Endothelial cell of umbilical vein (primary cell): ENCODE measurements at regions not wholly inside any gene's neighbourhood (a gene's known extent, or its start where the extent isn't known, plus 50 kb on each side); places are given as distances from the start of the nearest gene placed in this dataset.

Experiments
- BruUV-seq: library from RNA; stranded (reverse); fragments of 400-500 nt; replicated peaks from 2 replicates; lab custom pipeline; 2021; lab: Mats Ljungman, UMichigan
- CTCF ChIA-PET: fragments of 300-600, 350-600 bp; sonication (Branson Sonifier 250); formaldehyde crosslinking; loops from one replicate; lab custom pipeline; 2021; ENCODE audit warnings: antibody characterized with exemption, inconsistent platforms; lab: Charles Lee
- POLR2A ChIA-PET: fragments of 300-600, 350-600 bp; sonication (Branson Sonifier 250); formaldehyde crosslinking; loops from one replicate; lab custom pipeline; 2021; ENCODE audit warnings: antibody characterized with exemption, inconsistent platforms; lab: Charles Lee
- DNase-seq: peaks from one replicate; pipeline ENCODE4 v3.0.0-alpha.2; 2011; ENCODE audit warnings: low read depth, low spot score
- FAIRE-seq: peaks from 2 replicates; lab custom pipeline; 2011; peaks lifted over from hg19 to GRCh38; lab: Jason Lieb, UNC
- H2AFZ ChIP-seq: 2 replicates; pipeline ENCODE4 v1.6.0; 2012; ENCODE audit warnings: low read depth, low read length, control low read depth, inconsistent platforms
- H3K27ac ChIP-seq: 2 replicates; pipeline ENCODE4 v1.5.1; 2011; ENCODE audit warnings: low read depth, mild to moderate bottlenecking, control low read depth, low read length, moderate library complexity; ENCODE audit not compliant: insufficient read depth
- H3K27me3 ChIP-seq, 2 experiments: 2 replicates each; pipeline versions ENCODE4 v1.6.0 to v1.6.1; 2011; ENCODE audit warnings: low read length in 2 of 2, mixed read lengths in 1 of 2; ENCODE audit not compliant: control insufficient read depth in 2 of 2, insufficient read depth in 2 of 2
- H3K36me3 ChIP-seq, 2 experiments: 2 replicates in 1 of 2; 3 replicates in 1 of 2; pipeline ENCODE4 v1.5.1; 2011; ENCODE audit warnings: low read length in 2 of 2, mild to moderate bottlenecking in 1 of 2, moderate library complexity in 1 of 2; ENCODE audit not compliant: control insufficient read depth in 2 of 2, insufficient read depth in 2 of 2; ENCODE audit errors: extremely low read depth in 1 of 2
- H3K4me1 ChIP-seq: 3 replicates; pipeline ENCODE4 v1.5.1; 2011; ENCODE audit warnings: mild to moderate bottlenecking, low read length; ENCODE audit not compliant: control insufficient read depth, insufficient read depth; ENCODE audit errors: extremely low read depth
- H3K4me2 ChIP-seq: 2 replicates; pipeline ENCODE4 v1.6.1; 2011; ENCODE audit warnings: low read length, control low read depth, mixed read lengths; ENCODE audit not compliant: insufficient read depth
- H3K4me3 ChIP-seq, 3 experiments: fragments of 200-600 bp in 1 of 3; sonication (generic), shearing (Covaris generic) in 1 of 3; replicated peaks in 1 of 3; 2 replicates each; pipeline ENCODE4 v1.5.1; 2011 to 2016; ENCODE audit warnings: control low read depth in 3 of 3, low read length in 3 of 3, mild to moderate bottlenecking in 2 of 3, inconsistent platforms in 1 of 3, low read depth in 1 of 3, moderate library complexity in 1 of 3; ENCODE audit not compliant: insufficient read depth in 1 of 3
- H3K79me2 ChIP-seq: 2 replicates; pipeline ENCODE4 v1.6.0; 2012; ENCODE audit warnings: low read length, inconsistent platforms; ENCODE audit not compliant: control insufficient read depth, insufficient read depth
- H3K9ac ChIP-seq: replicated peaks from 2 replicates; pipeline ENCODE3; 2011; ENCODE audit warnings: low read length, control low read depth; ENCODE audit not compliant: insufficient read depth; ENCODE audit errors: extremely low read depth
- H3K9me1 ChIP-seq: replicated peaks from 3 replicates; pipeline ENCODE4 v1.6.0; 2011; ENCODE audit warnings: mild to moderate bottlenecking, low read length; ENCODE audit not compliant: control insufficient read depth, insufficient read depth; ENCODE audit errors: extremely low read depth
- H3K9me3 ChIP-seq: replicated peaks from 2 replicates; pipeline ENCODE4 v1.5.1; 2012; ENCODE audit warnings: low read length, inconsistent platforms; ENCODE audit not compliant: control insufficient read depth, insufficient read depth
- H4K20me1 ChIP-seq: replicated peaks from 2 replicates; pipeline ENCODE3; 2011; ENCODE audit warnings: mild to moderate bottlenecking, low read length; ENCODE audit not compliant: control insufficient read depth, insufficient read depth; ENCODE audit errors: extremely low read depth
- EZH2 ChIP-seq: IDR thresholded peaks from 2 replicates; pipeline ENCODE4 v1.6.1; 2012; ENCODE audit warnings: borderline replicate concordance, low read depth, mild to moderate bottlenecking, moderate library complexity, low read length, inconsistent platforms; ENCODE audit not compliant: severe bottlenecking
- FOS ChIP-seq: IDR thresholded peaks from 2 replicates; pipeline ENCODE4 v1.6.1; 2011; ENCODE audit warnings: mild to moderate bottlenecking, low read length, moderate library complexity, borderline replicate concordance; ENCODE audit not compliant: insufficient read depth
- GATA2 ChIP-seq: IDR thresholded peaks from 2 replicates; pipeline ENCODE4 v1.7.0; 2011; ENCODE audit warnings: low read depth, mild to moderate bottlenecking, moderate library complexity, mixed read lengths, low read length; ENCODE audit not compliant: insufficient read length, insufficient read depth
- JUN ChIP-seq: IDR thresholded peaks from 2 replicates; pipeline ENCODE4 v1.6.1; 2011; ENCODE audit warnings: borderline replicate concordance, low read depth; ENCODE audit not compliant: insufficient read length, insufficient read depth
- MYC ChIP-seq: IDR thresholded peaks from one replicate; pipeline ENCODE4 v1.6.1; 2011; ENCODE audit warnings: mild to moderate bottlenecking, low read depth, low read length
- POLR2A ChIP-seq: IDR thresholded peaks from 2 replicates; pipeline ENCODE4 v1.6.1; 2012; ENCODE audit warnings: low read depth, mild to moderate bottlenecking, control low read depth, low read length
- POLR2AphosphoS5 ChIP-seq: IDR thresholded peaks from 2 replicates; pipeline ENCODE4 v1.6.1; 2012; ENCODE audit warnings: low read depth, mild to moderate bottlenecking, control low read depth, low read length, moderate library complexity; ENCODE audit not compliant: insufficient read depth
- dilution Hi-C: fragments of 300-500 bp; cut with MboI; formaldehyde crosslinking; loops from one replicate; pipeline ENCODE4 v1.15.0; 2019; ENCODE audit warnings: low sequenced_read_pairs; ENCODE audit not compliant: extremely low pct_ligation_motif_present
- intact Hi-C: fragments of 100-400 bp; cut with micrococcal nuclease; formaldehyde crosslinking; loops from one replicate; pipeline ENCODE4 v1.10.0; 2022
- TF ChIP-seq, protein P1 (sequence below): IDR thresholded peaks from 2 replicates; pipeline ENCODE4 v1.6.1; 2011; ENCODE audit not compliant: insufficient read depth, insufficient read length
- TF ChIP-seq, protein P2 (sequence below), 2 donors: IDR thresholded peaks; 1 replicate in 1 of 2; 2 replicates in 1 of 2; pipeline ENCODE4 v1.5.1; 2011; ENCODE audit warnings: low read length in 2 of 2, mild to moderate bottlenecking in 2 of 2, moderate library complexity in 2 of 2, control low read depth in 1 of 2, inconsistent platforms in 1 of 2, low read depth in 1 of 2; ENCODE audit not compliant: insufficient read depth in 1 of 2; ENCODE audit errors: extremely low read depth in 1 of 2

DNA sequence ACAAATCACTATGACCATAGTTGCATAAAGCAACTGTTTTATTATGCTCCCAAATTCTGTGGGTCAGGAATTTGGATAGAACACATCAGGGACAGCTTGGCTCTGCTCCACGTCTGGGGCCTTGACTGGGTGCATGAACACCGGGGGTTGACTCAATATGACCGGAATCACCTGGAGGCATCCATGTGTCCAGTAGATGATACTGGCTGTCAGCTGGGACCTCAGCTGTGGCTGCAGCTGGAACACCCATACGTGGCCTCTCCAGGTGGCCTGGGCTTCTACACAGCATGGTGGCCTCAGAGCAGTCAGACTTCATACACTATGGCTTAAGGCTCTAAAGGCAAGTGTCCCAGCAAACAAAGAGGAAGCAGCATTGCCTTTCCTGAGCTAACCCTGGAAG is 113.4 kb downstream of the NRN1 start:
- Histone ChIP-seq H4K20me1 (no peaks in the 10 kb centered on the region), H3K4me1 (no peaks in the 10 kb centered on the region), H3K9me3 (no peaks in the 10 kb centered on the region), H2AFZ (no peak overlapping the region), H3K9me1 (no peaks in the 10 kb centered on the region), H3K4me3 (no peak overlapping the region), H3K27me3 (no peaks in the 10 kb centered on the region), H3K4me2 (no peak overlapping the region), H3K9ac (no peak overlapping the region), H3K27ac (no peak overlapping the region), H3K36me3 (no peaks in the 10 kb centered on the region), H3K79me2 (no peaks in the 10 kb centered on the region)
- BruUV-seq, result no TSS peak
- ChIA-PET POLR2A (no interaction called here), CTCF (no interaction called here)
- dilution Hi-C loops (no loop called here), intact Hi-C loops (no loop called here)
- no peak for TF ChIP-seq FOS
- TF ChIP-seq EZH2, result no peak
- no peak for TF ChIP-seq MYC
- TF ChIP-seq POLR2A, result no peak
- no peak for TF ChIP-seq JUN
- no peak for TF ChIP-seq POLR2AphosphoS5
- TF ChIP-seq, protein P1, sequence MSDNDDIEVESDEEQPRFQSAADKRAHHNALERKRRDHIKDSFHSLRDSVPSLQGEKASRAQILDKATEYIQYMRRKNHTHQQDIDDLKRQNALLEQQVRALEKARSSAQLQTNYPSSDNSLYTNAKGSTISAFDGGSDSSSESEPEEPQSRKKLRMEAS, result no peak
- TF ChIP-seq, protein P2, sequence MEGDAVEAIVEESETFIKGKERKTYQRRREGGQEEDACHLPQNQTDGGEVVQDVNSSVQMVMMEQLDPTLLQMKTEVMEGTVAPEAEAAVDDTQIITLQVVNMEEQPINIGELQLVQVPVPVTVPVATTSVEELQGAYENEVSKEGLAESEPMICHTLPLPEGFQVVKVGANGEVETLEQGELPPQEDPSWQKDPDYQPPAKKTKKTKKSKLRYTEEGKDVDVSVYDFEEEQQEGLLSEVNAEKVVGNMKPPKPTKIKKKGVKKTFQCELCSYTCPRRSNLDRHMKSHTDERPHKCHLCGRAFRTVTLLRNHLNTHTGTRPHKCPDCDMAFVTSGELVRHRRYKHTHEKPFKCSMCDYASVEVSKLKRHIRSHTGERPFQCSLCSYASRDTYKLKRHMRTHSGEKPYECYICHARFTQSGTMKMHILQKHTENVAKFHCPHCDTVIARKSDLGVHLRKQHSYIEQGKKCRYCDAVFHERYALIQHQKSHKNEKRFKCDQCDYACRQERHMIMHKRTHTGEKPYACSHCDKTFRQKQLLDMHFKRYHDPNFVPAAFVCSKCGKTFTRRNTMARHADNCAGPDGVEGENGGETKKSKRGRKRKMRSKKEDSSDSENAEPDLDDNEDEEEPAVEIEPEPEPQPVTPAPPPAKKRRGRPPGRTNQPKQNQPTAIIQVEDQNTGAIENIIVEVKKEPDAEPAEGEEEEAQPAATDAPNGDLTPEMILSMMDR (IDR thresholded peaks at IDR 0.05; ENCODE audit: extremely low read depth in 1 of 2, insufficient read depth in 1 of 2, low read depth in 1 of 2, low read length in 2 of 2), result no peak
- TF ChIP-seq GATA2, result no peak
- DNase-seq (no peak), FAIRE-seq (no peak)
